NCI-H2081 (cell line): ENCODE measurements at regions not wholly inside any gene's neighbourhood (a gene's known extent, or its start where the extent isn't known, plus 50 kb on each side); places are given as distances from the start of the nearest gene placed in this dataset.

Experiments used
- DNase-seq, 2 experiments: peaks; one replicate each; lab custom pipeline; 2025; lab: John Stamatoyannopoulos, UW

GRCh38 chr19:31709476-31709875 lies 360.2 kb upstream of the TSHZ3 start:
- no peak for DNase-seq

- no peak for DNase-seq
Measured at GRCh38 chr19:31715249-31715945, 366.2 kb upstream of the TSHZ3 start.

DNA sequence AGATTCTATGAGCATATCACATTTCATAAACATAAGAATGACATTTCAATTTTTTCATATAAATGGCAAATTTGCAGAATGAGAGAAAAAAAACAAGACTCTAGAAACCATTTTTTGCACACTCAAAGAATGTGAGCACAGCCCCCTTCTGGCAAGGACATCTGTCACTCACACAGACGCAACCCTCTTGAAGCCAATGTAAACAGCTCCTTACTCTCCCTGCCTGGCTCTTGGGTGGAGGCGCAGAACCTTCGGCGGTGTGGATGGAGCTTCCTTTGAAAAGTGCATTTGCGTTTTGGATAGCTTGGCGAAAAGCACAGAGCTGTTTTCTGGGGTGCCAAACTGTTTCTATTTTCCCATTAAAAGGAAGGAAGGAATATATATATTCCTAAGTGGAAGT lies 367.6 kb upstream of the TSHZ3 start:
- no peak for DNase-seq

GRCh38 chr19:31717269-31717923 lies 368.2 kb upstream of the TSHZ3 start:
- no peak for DNase-seq

- no peak for DNase-seq
Measured at GRCh38 chr19:31718032-31718431, 368.8 kb upstream of the TSHZ3 start.

DNA sequence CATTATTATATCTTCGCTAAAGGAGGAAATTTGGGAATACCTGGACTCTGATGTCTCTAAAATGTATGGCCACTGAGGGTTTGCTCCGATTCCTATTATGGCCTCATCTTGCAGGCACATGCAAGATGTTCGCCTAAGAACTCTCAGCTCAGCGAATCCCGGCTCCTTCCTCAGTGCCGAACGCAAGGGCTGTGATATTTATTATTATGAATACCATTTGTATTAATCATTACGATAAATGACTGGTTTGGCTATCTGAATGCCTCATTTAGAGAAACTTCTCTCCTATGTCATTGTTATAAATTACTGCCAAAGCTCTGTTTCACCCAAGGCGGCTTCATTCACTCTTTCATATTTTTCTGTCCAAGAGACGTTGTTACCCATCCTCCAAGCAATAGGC lies 369.7 kb upstream of the TSHZ3 start:
- no peak for DNase-seq

GRCh38 chr19:31723101-31723500 lies 373.9 kb upstream of the TSHZ3 start:
- DNase-seq = no peak

DNA sequence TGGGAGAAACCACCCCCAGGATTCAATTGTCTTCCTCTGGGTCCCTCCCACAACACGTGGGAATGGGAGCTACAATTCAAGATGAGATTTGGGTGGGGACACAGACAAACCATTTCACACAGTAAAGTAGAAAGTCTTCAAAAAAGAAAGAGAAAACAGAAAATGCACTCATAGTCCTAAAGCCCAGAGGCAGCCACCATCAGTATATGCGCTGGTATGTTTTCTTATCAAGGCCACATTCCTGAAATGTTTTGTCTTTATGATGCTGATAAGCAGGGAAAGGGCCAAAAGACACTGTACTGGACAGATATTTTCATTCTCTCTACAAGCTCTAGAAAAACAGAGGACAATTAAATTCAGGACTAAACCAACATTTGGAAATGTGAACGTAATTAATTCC lies 375.8 kb upstream of the TSHZ3 start:
- DNase-seq = no peak

DNA sequence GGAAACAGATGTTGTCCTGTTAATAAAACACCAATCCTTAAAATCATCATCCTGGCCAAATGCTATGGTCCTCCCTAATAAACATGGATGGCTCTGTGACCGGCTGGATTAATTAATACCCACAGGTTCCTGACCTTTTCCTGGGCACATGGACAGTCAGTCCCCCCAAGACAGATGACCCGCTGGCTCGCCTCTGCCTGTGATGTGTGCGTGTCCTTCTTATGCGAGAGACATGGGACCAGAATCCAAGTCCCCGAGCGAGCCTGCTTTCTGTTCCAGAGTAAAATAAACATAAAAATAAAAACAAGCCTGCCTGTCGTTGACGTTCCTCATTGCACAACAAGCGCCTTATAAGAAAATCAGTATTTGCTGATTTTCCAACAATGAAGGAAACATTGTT lies 378.3 kb upstream of the TSHZ3 start:
- DNase-seq = no peak

DNA sequence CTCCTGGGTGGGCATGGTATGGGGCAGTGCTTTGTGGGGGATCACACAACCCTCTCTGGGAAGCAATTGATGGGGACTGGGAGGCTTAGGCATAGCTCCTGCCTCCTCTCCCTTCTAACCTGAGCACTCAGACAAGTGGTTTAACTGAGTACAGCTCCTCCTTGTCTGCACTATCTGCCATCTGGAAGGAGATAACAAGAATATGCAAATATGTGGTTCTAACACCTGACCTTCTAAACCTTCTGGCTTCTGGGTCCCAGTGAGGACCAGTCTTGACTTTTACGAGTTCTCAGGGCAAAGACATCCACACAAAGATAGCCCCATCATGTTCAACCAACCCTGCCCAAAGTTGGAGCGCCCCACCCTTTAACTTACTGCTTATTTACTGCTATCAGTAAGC lies 381.0 kb upstream of the TSHZ3 start:
- DNase-seq = no peak

GRCh38 chr19:31733591-31733990 lies 384.4 kb upstream of the TSHZ3 start:
- DNase-seq = no peak

DNA sequence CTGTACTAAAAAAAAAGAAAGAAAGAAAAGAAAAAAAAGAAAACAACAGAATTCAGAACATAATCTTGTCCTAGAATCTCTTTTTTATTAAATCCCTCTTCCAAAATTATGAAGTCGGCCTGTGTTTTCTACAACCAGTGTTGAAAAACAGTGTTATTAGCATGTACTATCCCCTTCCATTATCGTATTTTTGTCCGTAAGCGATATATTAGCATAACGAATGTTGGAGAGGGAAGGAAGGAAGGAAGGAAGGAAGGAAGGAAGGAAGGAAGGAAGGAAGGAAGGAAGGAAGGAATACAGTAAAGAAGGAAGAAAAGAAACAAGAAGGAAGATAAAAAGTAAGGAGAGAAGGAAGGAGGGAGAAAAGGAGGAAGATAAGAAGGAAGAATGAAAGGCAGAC lies 393.0 kb upstream of the TSHZ3 start:
- DNase-seq = no peak

DNA sequence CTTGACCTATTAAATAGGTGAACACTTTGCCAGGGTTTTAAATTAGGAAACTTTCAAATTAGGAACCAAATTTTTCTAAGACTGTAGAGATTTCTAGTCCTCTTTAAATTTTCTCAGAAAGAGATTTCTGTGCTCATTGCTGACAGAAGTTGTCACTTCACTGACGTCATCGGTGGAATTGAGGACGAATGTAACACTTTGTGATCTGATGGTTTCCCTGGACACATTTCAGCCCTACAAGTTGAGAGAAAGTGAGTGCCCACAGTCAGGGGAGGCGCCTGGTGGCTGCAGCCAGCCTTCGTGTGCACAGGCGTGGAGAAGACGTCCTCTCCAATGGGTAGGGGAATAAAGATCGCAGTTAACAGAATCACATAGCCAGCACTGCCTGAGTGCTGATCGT lies 396.5 kb upstream of the TSHZ3 start:
- DNase-seq = no peak

- no peak for DNase-seq
Measured at GRCh38 chr19:31749231-31749630, 400.0 kb upstream of the TSHZ3 start.

DNA sequence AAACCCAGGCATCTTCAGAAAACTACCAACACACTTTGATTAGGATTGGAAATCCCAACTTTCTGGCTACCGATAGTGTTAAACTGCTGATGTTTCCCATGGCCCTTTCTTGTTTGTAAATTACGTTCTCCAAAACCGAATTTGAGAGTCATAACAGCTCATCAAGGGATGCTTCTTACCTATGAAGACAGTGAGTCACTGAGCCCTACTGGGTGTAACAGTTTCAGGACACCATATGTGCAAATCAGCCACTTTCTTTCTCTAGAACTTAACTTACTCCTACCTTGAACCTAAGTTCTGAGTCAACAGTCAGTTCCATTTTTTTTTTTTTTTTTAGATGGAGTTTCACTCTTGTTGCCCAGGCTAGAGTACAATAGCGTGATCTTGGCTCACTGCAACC lies 410.1 kb upstream of the TSHZ3 start:
- DNase-seq = no peak

- no peak for DNase-seq
Measured at GRCh38 chr19:31761281-31761913, 412.2 kb upstream of the TSHZ3 start.

DNA sequence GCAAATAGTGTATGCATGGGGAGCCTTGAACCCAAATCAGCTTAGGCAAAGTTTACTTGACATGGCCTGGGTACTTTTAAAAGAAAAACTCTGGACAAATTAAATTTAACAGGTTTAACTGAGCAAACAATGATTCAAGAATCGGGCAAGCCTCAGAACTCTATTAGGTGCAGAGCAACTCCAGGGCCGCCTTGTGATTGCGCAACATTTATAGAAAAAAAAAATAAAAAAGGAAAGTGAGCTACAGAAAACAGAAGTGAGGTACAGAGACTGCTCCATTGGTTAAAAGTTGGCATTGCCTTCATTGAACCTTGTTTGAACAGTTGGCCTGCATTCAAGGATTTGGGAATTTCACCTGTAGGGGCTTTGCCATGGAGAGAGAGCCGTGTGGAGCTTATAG lies 421.0 kb upstream of the TSHZ3 start:
- DNase-seq = no peak

DNA sequence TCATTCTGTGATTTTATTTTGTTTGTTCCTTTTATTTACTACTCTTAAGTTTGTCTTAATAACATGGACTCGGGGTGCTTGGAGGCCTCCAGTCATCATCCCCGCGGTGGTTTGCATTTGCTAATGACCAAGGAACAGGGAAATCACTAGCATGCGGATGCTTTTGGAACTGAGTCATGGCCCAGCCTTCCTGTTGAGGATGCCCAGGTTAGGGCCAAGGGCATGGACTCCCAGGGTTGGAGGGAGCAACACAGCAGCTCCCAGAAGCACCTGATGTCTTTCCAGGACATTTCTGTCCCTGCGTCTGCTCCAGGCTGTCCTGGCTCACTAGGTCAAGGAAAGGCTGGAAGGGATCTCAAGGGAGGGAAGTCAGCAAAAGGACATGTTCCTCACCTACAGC lies 423.7 kb upstream of the TSHZ3 start:
- no peak for DNase-seq

GRCh38 chr19:31781542-31781941 lies 432.3 kb upstream of the TSHZ3 start:
- DNase-seq = no peak

GRCh38 chr19:31783592-31783991 lies 434.4 kb upstream of the TSHZ3 start:
- no peak for DNase-seq

- DNase-seq = no peak
Measured at GRCh38 chr19:31784671-31785101, 435.4 kb upstream of the TSHZ3 start.

DNA sequence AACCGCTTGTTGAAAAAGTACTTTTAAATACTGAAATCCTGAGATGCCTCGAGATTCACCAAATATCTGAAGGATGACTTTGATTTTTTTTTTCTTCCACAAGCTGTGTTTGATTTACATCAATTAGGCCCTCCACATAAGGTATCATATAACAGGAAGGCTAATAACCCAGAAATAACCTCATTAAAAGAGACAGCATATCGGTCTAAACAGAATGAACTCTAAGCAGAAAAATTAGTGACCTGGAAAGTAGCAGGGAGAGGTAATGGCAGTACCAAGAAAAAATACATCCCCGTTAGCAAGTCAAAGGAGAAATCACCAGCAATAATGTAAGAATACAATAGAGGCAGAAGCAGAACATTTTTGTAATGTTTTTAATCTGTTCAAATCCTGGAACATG lies 452.4 kb upstream of the TSHZ3 start:
- DNase-seq = no peak

DNA sequence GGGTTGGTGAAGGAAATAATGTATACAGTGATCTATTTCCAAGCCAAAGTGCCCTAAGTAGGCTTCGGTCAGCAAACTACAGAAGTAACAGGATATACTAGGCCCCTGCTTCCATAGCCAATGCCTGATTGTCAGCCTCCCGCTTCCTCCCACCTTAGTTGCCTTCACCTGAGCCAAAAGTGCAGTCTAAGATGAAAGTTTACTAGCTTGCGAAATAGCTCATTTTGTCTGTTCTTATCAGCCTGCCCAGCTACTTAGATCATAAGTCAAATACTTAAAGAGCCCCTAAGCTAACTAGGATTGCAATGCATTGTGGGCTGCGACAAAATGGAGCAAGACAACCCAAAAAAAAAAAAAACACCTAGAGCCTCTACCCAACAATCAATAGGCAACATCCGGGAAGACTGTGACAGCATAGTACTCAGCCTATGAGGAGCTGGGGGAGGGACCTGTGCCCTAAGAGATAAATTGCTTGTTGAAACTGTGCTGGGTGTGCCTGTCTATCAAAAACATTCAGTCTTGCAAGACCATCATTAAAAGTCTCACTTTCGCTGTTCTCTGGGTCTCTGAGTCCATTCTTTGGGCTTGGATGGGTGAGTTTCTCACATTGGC lies 454.7 kb upstream of the TSHZ3 start:
- no peak for DNase-seq
